HEK293T (cell line): ENCODE measurements at regions not wholly inside any gene's neighbourhood (a gene's known extent, or its start where the extent isn't known, plus 50 kb on each side); places are given as distances from the start of the nearest gene placed in this dataset.

ENCODE experiments used
- CTBP1 ChIP-seq: fragments of 450-650 bp; IDR thresholded peaks from 2 replicates; pipeline ENCODE4 v1.6.1; 2016; ENCODE audit warnings: borderline replicate concordance
- ELF4 ChIP-seq: fragments of 450-650 bp; IDR thresholded peaks from 2 replicates; pipeline ENCODE4 v1.6.1; 2017; ENCODE audit warnings: antibody characterized with exemption
- FOXK2 ChIP-seq: fragments of 450-650 bp; IDR thresholded peaks from 2 replicates; pipeline ENCODE4 v1.6.1; 2016; ENCODE audit warnings: mild to moderate bottlenecking
- HDGF ChIP-seq: fragments of 450-650 bp; IDR thresholded peaks from 2 replicates; pipeline ENCODE4 v1.6.1; 2017; ENCODE audit warnings: antibody characterized with exemption, borderline replicate concordance
- L3MBTL2 ChIP-seq: fragments of 450-650 bp; conservative IDR thresholded peaks from 2 replicates; pipeline ENCODE4 v1.6.1; 2016; ENCODE audit warnings: mild to moderate bottlenecking
- NFRKB ChIP-seq: fragments of 450-650 bp; IDR thresholded peaks from 2 replicates; pipeline ENCODE4 v1.6.1; 2016; ENCODE audit warnings: mild to moderate bottlenecking, moderate library complexity
- SP1 ChIP-seq: fragments of 450-650 bp; IDR thresholded peaks from 2 replicates; pipeline ENCODE4 v1.6.1; 2017

DNA sequence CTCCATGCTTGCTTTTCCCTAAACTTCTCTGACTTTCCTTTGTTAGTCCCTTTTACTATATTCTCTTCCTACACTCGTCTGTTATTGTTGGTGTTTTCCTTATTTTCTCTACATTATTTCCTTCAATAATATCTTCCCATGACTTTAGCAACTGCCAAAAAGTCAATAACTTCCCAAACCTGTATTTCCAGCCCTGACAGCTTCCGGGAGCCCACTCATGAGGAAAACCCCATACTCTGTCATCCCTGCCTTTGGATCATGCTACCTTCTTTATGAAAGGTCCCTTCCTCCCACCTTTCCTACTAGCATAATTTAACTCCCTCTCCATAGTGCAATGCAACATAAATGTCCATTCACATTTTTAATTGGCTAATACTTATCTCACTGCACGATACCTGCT, 144.0 kb upstream of the CDH6 start:
- TF ChIP-seq ELF4 = no peak
- no peak for TF ChIP-seq SP1
- TF ChIP-seq HDGF = no peak
- no peak for TF ChIP-seq CTBP1
- TF ChIP-seq L3MBTL2 = no peak
- no peak for TF ChIP-seq FOXK2
- TF ChIP-seq NFRKB = no peak
